GM11168 (cell line): ENCODE measurements at regions not wholly inside any gene's neighbourhood (a gene's known extent, or its start where the extent isn't known, plus 50 kb on each side); places are given as distances from the start of the nearest gene placed in this dataset.
"Not testable (repeated sequence)": the region's sequence is repeated elsewhere in the genome, so short reads cannot be mapped to it uniquely, and the experiment has no call there.

Experiments
- in situ Hi-C: fragments of 300-500 bp; cut with MboI; formaldehyde crosslinking; loops from one replicate; pipeline ENCODE4 v1.12.0; 2022; ENCODE audit warnings: low sequenced_read_pairs; ENCODE audit not compliant: unreplicated experiment

GRCh38 chr2:64899876-64900275 lies 89.3 kb upstream of the SLC1A4 start:
- in situ Hi-C loops, result not testable (repeated sequence)

- in situ Hi-C loops, result no loop called here
These were observed 84.5 kb upstream of the SLC1A4 start for GRCh38 chr2:64904413-64905329.

- in situ Hi-C loops, result no loop called here
These were observed 83.7 kb upstream of the SLC1A4 start for GRCh38 chr2:64905338-64906024.

- in situ Hi-C loops, result no loop called here
These were observed 82.2 kb upstream of the SLC1A4 start for GRCh38 chr2:64906853-64907536.

GRCh38 chr2:64908406-64908805 lies 80.8 kb upstream of the SLC1A4 start:
- in situ Hi-C loops, result no loop called here

- in situ Hi-C loops, result no loop called here
These were observed 78.7 kb upstream of the SLC1A4 start for GRCh38 chr2:64910523-64910922.

- in situ Hi-C loops, result no loop called here
These were observed 78.2 kb upstream of the SLC1A4 start for GRCh38 chr2:64910972-64911433.

GRCh38 chr2:64913357-64913869 lies 75.8 kb upstream of the SLC1A4 start:
- in situ Hi-C loops, result no loop called here

- in situ Hi-C loops, result no loop called here
These were observed 75.0 kb upstream of the SLC1A4 start for GRCh38 chr2:64914247-64914646.

GRCh38 chr2:64914735-64915509 lies 74.3 kb upstream of the SLC1A4 start:
- in situ Hi-C loops, result loop anchor here (5.0 kb wide), 1 partner anchor 122 kb away; no protein-coding TSS in a partner anchor

GRCh38 chr2:64915510-64915900 lies 73.7 kb upstream of the SLC1A4 start:
- in situ Hi-C loops, result loop anchor here (5.0 kb wide), 1 partner anchor 122 kb away; no protein-coding TSS in a partner anchor

GRCh38 chr2:64918220-64918886 lies 70.8 kb upstream of the SLC1A4 start:
- in situ Hi-C loops, result loop anchor here (5.0 kb wide), 1 partner anchor 119 kb away; no protein-coding TSS in a partner anchor

- in situ Hi-C loops, result loop anchor here (5.0 kb wide), 1 partner anchor 118 kb away; no protein-coding TSS in a partner anchor
These were observed 69.9 kb upstream of the SLC1A4 start for GRCh38 chr2:64919261-64919660.

GRCh38 chr2:64922482-64923384 lies 66.5 kb upstream of the SLC1A4 start:
- in situ Hi-C loops, result no loop called here

- in situ Hi-C loops, result no loop called here
These were observed 65.9 kb upstream of the SLC1A4 start for GRCh38 chr2:64923385-64923710.

- in situ Hi-C loops, result no loop called here
These were observed 64.8 kb upstream of the SLC1A4 start for GRCh38 chr2:64924170-64924934.

GRCh38 chr2:64925930-64926722 lies 63.1 kb upstream of the SLC1A4 start:
- in situ Hi-C loops, result not testable (repeated sequence)
